H9 (cell line): ENCODE measurements at regions not wholly inside any gene's neighbourhood (a gene's known extent, or its start where the extent isn't known, plus 50 kb on each side); places are given as distances from the start of the nearest gene placed in this dataset.

ENCODE experiments used
- DNase-seq: peaks from one replicate; pipeline ENCODE4 v3.0.0-alpha.2; 2017
- H2AFZ ChIP-seq: one replicate; pipeline ENCODE4 v1.6.1; 2013; ENCODE audit warnings: mild to moderate bottlenecking, low read length, control low read depth, moderate library complexity
- H2AK5ac ChIP-seq: 2 replicates; pipeline ENCODE4 v1.6.1; 2013; ENCODE audit warnings: low read length, control low read depth, mixed read lengths; ENCODE audit not compliant: insufficient read length
- H2BK120ac ChIP-seq: one replicate; pipeline ENCODE4 v1.6.1; 2013; ENCODE audit warnings: low read depth, mild to moderate bottlenecking, low read length, control low read depth, inconsistent platforms; ENCODE audit not compliant: poor library complexity, severe bottlenecking
- H2BK12ac ChIP-seq: 2 replicates; pipeline ENCODE4 v1.6.1; 2013; ENCODE audit warnings: low read length, control low read depth, mixed read lengths, low read depth; ENCODE audit not compliant: insufficient read length
- H2BK15ac ChIP-seq: 2 replicates; pipeline ENCODE4 v1.6.1; 2013; ENCODE audit warnings: low read depth, low read length, control low read depth
- H2BK20ac ChIP-seq: one replicate; pipeline ENCODE4 v1.6.1; 2013; ENCODE audit warnings: low read depth, mild to moderate bottlenecking, low read length, control low read depth, inconsistent platforms; ENCODE audit not compliant: poor library complexity, severe bottlenecking
- H2BK5ac ChIP-seq: 2 replicates; pipeline ENCODE4 v1.6.1; 2013; ENCODE audit warnings: low read length, control low read depth, mixed read lengths; ENCODE audit not compliant: insufficient read length
- H3K14ac ChIP-seq: 2 replicates; pipeline ENCODE4 v1.6.1; 2013; ENCODE audit warnings: low read length, control low read depth; ENCODE audit not compliant: insufficient read depth
- H3K18ac ChIP-seq: 2 replicates; pipeline ENCODE4 v1.6.1; 2013; ENCODE audit warnings: low read depth, mild to moderate bottlenecking, mixed read lengths, low read length, control low read depth; ENCODE audit not compliant: insufficient read length
- H3K23ac ChIP-seq: 2 replicates; pipeline ENCODE4 v1.6.1; 2013; ENCODE audit warnings: low read length, control low read depth, mixed read lengths, low read depth; ENCODE audit not compliant: insufficient read length
- H3K23me2 ChIP-seq: 2 replicates; pipeline ENCODE4 v1.6.1; 2013; ENCODE audit warnings: low read depth, mild to moderate bottlenecking, mixed read lengths, low read length, control low read depth; ENCODE audit not compliant: insufficient read length, poor library complexity, severe bottlenecking
- H3K27ac ChIP-seq: 2 replicates; pipeline ENCODE4 v1.5.1; 2013; ENCODE audit warnings: low read length, control low read depth, mixed read lengths, low read depth; ENCODE audit not compliant: insufficient read length
- H3K27me3 ChIP-seq: 2 replicates; pipeline ENCODE4 v1.6.1; 2013; ENCODE audit warnings: low read length, control low read depth, inconsistent platforms; ENCODE audit not compliant: insufficient read depth
- H3K4ac ChIP-seq: 2 replicates; pipeline ENCODE4 v1.6.1; 2013; ENCODE audit warnings: low read depth, mild to moderate bottlenecking, control low read depth, inconsistent platforms, low read length, moderate library complexity
- H3K4me1 ChIP-seq: 2 replicates; pipeline ENCODE4 v1.6.1; 2013; ENCODE audit warnings: low read length, control low read depth, inconsistent platforms; ENCODE audit not compliant: insufficient read depth
- H3K4me2 ChIP-seq: 2 replicates; pipeline ENCODE4 v1.6.1; 2013; ENCODE audit warnings: low read length, control low read depth, mixed read lengths; ENCODE audit not compliant: insufficient read length, insufficient read depth
- H3K56ac ChIP-seq: 2 replicates; pipeline ENCODE4 v1.6.1; 2013; ENCODE audit warnings: low read depth, mild to moderate bottlenecking, mixed read lengths, low read length, control low read depth; ENCODE audit not compliant: insufficient read length
- H3K79me1 ChIP-seq: 2 replicates; pipeline ENCODE4 v1.6.1; 2013; ENCODE audit warnings: low read depth, mild to moderate bottlenecking, moderate library complexity, low read length, control low read depth, inconsistent platforms; ENCODE audit not compliant: insufficient read depth, poor library complexity, severe bottlenecking
- H3K79me2 ChIP-seq: 2 replicates; pipeline ENCODE4 v1.6.1; 2013; ENCODE audit warnings: low read length, control low read depth, inconsistent platforms; ENCODE audit not compliant: insufficient read depth
- H3K9ac ChIP-seq: 2 replicates; pipeline ENCODE4 v1.6.1; 2013; ENCODE audit warnings: low read length, control low read depth, mixed read lengths; ENCODE audit not compliant: insufficient read length; ENCODE audit errors: extremely low read depth
- H3K9me3 ChIP-seq: one replicate; pipeline ENCODE4 v1.6.1; 2013; ENCODE audit warnings: low read depth, low read length, inconsistent platforms; ENCODE audit not compliant: control insufficient read depth
- H3T11ph ChIP-seq: one replicate; pipeline ENCODE4 v1.6.1; 2013; ENCODE audit warnings: mild to moderate bottlenecking, low read length, control low read depth, inconsistent platforms
- H4K20me1 ChIP-seq: one replicate; pipeline ENCODE4 v1.6.1; 2013; ENCODE audit not compliant: control insufficient read depth, insufficient read length, insufficient read depth
- H4K5ac ChIP-seq: 2 replicates; pipeline ENCODE4 v1.6.1; 2013; ENCODE audit warnings: low read depth, mild to moderate bottlenecking, mixed read lengths, low read length, control low read depth; ENCODE audit not compliant: insufficient read length
- H4K8ac ChIP-seq: replicated peaks from 2 replicates; pipeline ENCODE4 v1.6.1; 2013; ENCODE audit warnings: low read length, control low read depth, mixed read lengths, low read depth; ENCODE audit not compliant: insufficient read length
- H4K91ac ChIP-seq: 2 replicates; pipeline ENCODE4 v1.6.1; 2013; ENCODE audit warnings: low read depth, mild to moderate bottlenecking, moderate library complexity, mixed read lengths, low read length, control low read depth; ENCODE audit not compliant: insufficient read length
- H3K27ac Mint-ChIP-seq, 3 experiments: 2 replicates in 2 of 3; 3 replicates in 1 of 3; pipeline ENCODE4 v1.8.0; 2020 to 2021; ENCODE audit warnings: mixed read lengths in 3 of 3, mild to moderate bottlenecking in 1 of 3, moderate library complexity in 1 of 3
- H3K27me3 Mint-ChIP-seq: 2 replicates; pipeline ENCODE4 v1.8.0; 2021; ENCODE audit warnings: low read depth, mild to moderate bottlenecking, moderate library complexity, mixed read lengths
- H3K36me3 Mint-ChIP-seq, 3 experiments: 2 replicates in 2 of 3; 3 replicates in 1 of 3; pipeline ENCODE4 v1.8.0; 2020 to 2021; ENCODE audit warnings: low read depth in 3 of 3, mixed read lengths in 3 of 3; ENCODE audit not compliant: insufficient read depth in 1 of 3
- H3K4me1 Mint-ChIP-seq, 2 experiments: 2 replicates each; pipeline ENCODE4 v1.8.0; 2020; ENCODE audit warnings: mixed read lengths in 2 of 2
- H3K4me3 Mint-ChIP-seq, 2 experiments: 2 replicates in 1 of 2; 3 replicates in 1 of 2; pipeline ENCODE4 v1.8.0; 2020 to 2021; ENCODE audit warnings: mild to moderate bottlenecking in 2 of 2, mixed read lengths in 2 of 2, moderate library complexity in 1 of 2
- H3K9me3 Mint-ChIP-seq, 2 experiments: 2 replicates in 1 of 2; 3 replicates in 1 of 2; pipeline ENCODE4 v1.8.0; 2020; ENCODE audit warnings: mild to moderate bottlenecking in 2 of 2, mixed read lengths in 2 of 2, moderate library complexity in 1 of 2
- CTCF ChIP-seq: fragments of 200-600 bp; sonication (generic); conservative IDR thresholded peaks from 3 replicates; pipeline ENCODE4 v1.8.0; 2021; ENCODE audit warnings: antibody characterized with exemption, mild to moderate bottlenecking
- WGBS: extraction: QIAGEN DNeasy Blood & Tissue Kit; methylation state at CpG from one replicate; pipeline ENCODE4 v1.1.7; 2013; ENCODE audit warnings: missing lambda C conversion rate, low lambda C conversion rate, mixed read lengths; ENCODE audit not compliant: insufficient read length; ENCODE audit errors: extremely low coverage; 5-methylcytosine and 5-hydroxymethylcytosine counted together

DNA sequence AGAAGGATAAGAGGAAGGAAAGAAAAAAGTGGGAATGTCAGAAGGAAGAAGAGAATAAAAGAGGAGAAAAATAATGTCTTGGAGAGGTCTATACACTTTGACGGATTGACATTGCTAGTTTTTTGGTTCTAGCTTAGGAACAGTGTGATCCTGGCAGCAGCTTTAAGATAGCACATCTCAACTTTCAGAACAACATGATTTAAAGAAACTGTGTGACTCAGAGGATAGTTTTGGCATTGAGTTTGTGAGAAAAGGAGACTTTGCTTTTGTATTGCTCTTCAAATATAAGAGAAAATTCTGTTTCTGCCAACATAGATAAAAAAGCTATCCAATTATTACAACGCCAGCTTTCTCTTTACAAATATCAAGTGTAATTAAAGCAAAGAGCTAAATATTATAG is 260.7 kb upstream of the ARRDC3 start:
- H3K27ac ChIP-seq: no peak overlapping the region
- H4K8ac ChIP-seq: no peak overlapping the region
- H3K27me3 Mint-ChIP-seq: no peaks in the 10 kb centered on the region
- H3K9ac ChIP-seq: no peak overlapping the region
- no peak overlapping the region for H3T11ph ChIP-seq
- H2BK20ac ChIP-seq: no peak overlapping the region
- H3K4ac ChIP-seq: no peak overlapping the region
- H3K36me3 Mint-ChIP-seq: no peaks in the 10 kb centered on the region; a peak in 1 of 7 replicates
- no peak overlapping the region for H4K5ac ChIP-seq
- H3K4me3 Mint-ChIP-seq: no peak overlapping the region
- H3K4me2 ChIP-seq: no peak overlapping the region
- 0 out of 7 replicates have a peak overlapping the region, but pooled peaks of 2 of the 3 experiments have one; percentile 3 to 6 for H3K27ac Mint-ChIP-seq
- H3K9me3 ChIP-seq: no peaks in the 10 kb centered on the region
- H2AK5ac ChIP-seq: no peak overlapping the region
- no peaks in the 10 kb centered on the region for H3K23me2 ChIP-seq
- no peak overlapping the region for H2BK12ac ChIP-seq
- no peak overlapping the region for H2BK5ac ChIP-seq
- no peak for TF ChIP-seq CTCF
- H3K23ac ChIP-seq: no peak overlapping the region
- no peaks in the 10 kb centered on the region for H4K20me1 ChIP-seq
- peaks cover 10 to 15% of the 10 kb centered on the region in 2 experiments; a peak in 3 of 4 replicates for H3K4me1 Mint-ChIP-seq
- no peak overlapping the region for H4K91ac ChIP-seq
- H3K14ac ChIP-seq: no peak overlapping the region
- H3K56ac ChIP-seq: no peak overlapping the region
- H3K79me2 ChIP-seq: no peaks in the 10 kb centered on the region
- H3K9me3 Mint-ChIP-seq: no peaks in the 10 kb centered on the region; a peak in 1 of 5 replicates
- no peaks in the 10 kb centered on the region; the same call in 1 of the 2 replicates for H3K4me1 ChIP-seq
- no peak for DNase-seq
- H2AFZ ChIP-seq: no peak overlapping the region
- no peaks in the 10 kb centered on the region for H3K79me1 ChIP-seq
- H3K18ac ChIP-seq: no peak overlapping the region
- no peaks in the 10 kb centered on the region for H3K27me3 ChIP-seq
- H2BK120ac ChIP-seq: no peak overlapping the region
- H2BK15ac ChIP-seq: no peak overlapping the region
- WGBS: no CpG with 5 or more reads among the region's 2 CpGs
